AG04449 (cell line): ENCODE measurements at regions not wholly inside any gene's neighbourhood (a gene's known extent, or its start where the extent isn't known, plus 50 kb on each side); places are given as distances from the start of the nearest gene placed in this dataset.

Experiments used
- CTCF ChIA-PET: fragments of 350-600 bp; formaldehyde crosslinking; extraction: SDS; loops from one replicate; lab custom pipeline; 2021; ENCODE audit warnings: antibody characterized with exemption; lab: Yijun Ruan, JAX
- POLR2A ChIA-PET: fragments of 400-600, 350-600 bp; formaldehyde crosslinking; extraction: SDS; loops from one replicate; lab custom pipeline; 2020; ENCODE audit warnings: antibody characterized with exemption, inconsistent platforms; lab: Yijun Ruan, JAX
- DNase-seq: peaks from one replicate; pipeline ENCODE4 v3.0.0-alpha.2; 2010; ENCODE audit warnings: low read depth, low spot score
- H3K4me3 ChIP-seq: 2 replicates; pipeline ENCODE4 v1.5.1; 2011; ENCODE audit warnings: low read depth, mild to moderate bottlenecking, control low read depth, low read length
- CTCF ChIP-seq: IDR thresholded peaks from one replicate; pipeline ENCODE4 v1.5.1; 2011; ENCODE audit warnings: mild to moderate bottlenecking, moderate library complexity, low read length, control low read depth, inconsistent platforms; ENCODE audit not compliant: insufficient read depth; ENCODE audit errors: missing control alignments

- ChIA-PET CTCF (no interaction called here), POLR2A (no interaction called here)
- TF ChIP-seq CTCF = no peak
- no peak overlapping the region for H3K4me3 ChIP-seq
- no peak for DNase-seq
Measured at GRCh38 chr22:49638001-49638400, 189.7 kb downstream of the BRD1 start.

GRCh38 chr22:49637255-49637760 is 190.4 kb downstream of the BRD1 start:
- TF ChIP-seq CTCF = no peak
- CTCF ChIA-PET = no interaction called here
- POLR2A ChIA-PET = no interaction called here
- no peak overlapping the region for H3K4me3 ChIP-seq
- no peak for DNase-seq

GRCh38 chr22:49636649-49637048 is 191.0 kb downstream of the BRD1 start:
- POLR2A ChIA-PET = no interaction called here

GRCh38 chr22:49636214-49636613 is 191.5 kb downstream of the BRD1 start:
- no peak for DNase-seq
- ChIA-PET CTCF (interaction anchor here (4.0 kb wide), 1 partner anchor 1058 kb away, joined by 14 read pairs; no protein-coding TSS in a partner anchor), POLR2A (no interaction called here)
- TF ChIP-seq CTCF = no peak
- H3K4me3 ChIP-seq = no peak overlapping the region

More at GRCh38 chr22:49636649-49637048, 191.0 kb downstream of the BRD1 start:
- CTCF ChIA-PET = no interaction called here
- TF ChIP-seq CTCF = no peak
- no peak overlapping the region for H3K4me3 ChIP-seq
- DNase-seq = no peak

GRCh38 chr22:49634006-49634772 is 193.5 kb downstream of the BRD1 start:
- CTCF ChIA-PET = interaction anchor here (1.2 to 4.0 kb wide), 2 partner anchors 1056 to 1068 kb away, joined by 3 to 14 read pairs; no protein-coding TSS in a partner anchor
- POLR2A ChIA-PET = no interaction called here
- no peak for DNase-seq
- TF ChIP-seq CTCF = no peak
- H3K4me3 ChIP-seq = no peak overlapping the region

GRCh38 chr22:49633010-49633324 is 194.7 kb downstream of the BRD1 start:
- no peak overlapping the region for H3K4me3 ChIP-seq
- no peak for DNase-seq
- POLR2A ChIA-PET = no interaction called here
- TF ChIP-seq CTCF = no peak
- CTCF ChIA-PET = interaction anchor here (0.7 to 4.0 kb wide), 5 partner anchors 10 to 1059 kb away, joined by 3 to 14 read pairs (median 3); no protein-coding TSS in a partner anchor
